ENCODE measurements at regions not wholly inside any gene's neighbourhood (a gene's known extent, or its start where the extent isn't known, plus 50 kb on each side); places are given as distances from the start of the nearest gene placed in this dataset.

GRCh38 chr6:101312652-101313051, 80.9 kb upstream of the GRIK2 start (continued):
- TF ChIP-seq REST (IDR thresholded peaks at IDR 0.05; ENCODE audit: unreplicated experiment) (no peak), ZNF114 (CRISPR knock-in tag; IDR thresholded peaks at IDR 0.05) (no peak), JUNB (IDR thresholded peaks at IDR 0.05; ENCODE audit: unreplicated experiment) (no peak), EZH2 (IDR thresholded peaks at IDR 0.05; ENCODE audit: low read depth, unreplicated experiment) (no peak)

GRCh38 chr6:101322921-101323320, 70.6 kb upstream of the GRIK2 start:
- Histone ChIP-seq H4K20me1 (replicated peaks; ENCODE audit: insufficient read depth) (no peaks in the 10 kb centered on the region), H3K9me2 (ENCODE audit: insufficient read depth) (no peaks in the 10 kb centered on the region), H3K79me2 (replicated peaks; ENCODE audit: insufficient read depth) (no peaks in the 10 kb centered on the region), H3K27ac (ENCODE audit: low read depth) (no peak overlapping the region), H3K4me3 (no peak overlapping the region), H3K36me3 (ENCODE audit: insufficient read depth) (no peaks in the 10 kb centered on the region), H3K4me2 (no peak overlapping the region), H3K27me3 (ENCODE audit: insufficient read depth) (no peaks in the 10 kb centered on the region), H3F3A (replicated peaks; ENCODE audit: low read depth) (no peaks in the 10 kb centered on the region), H2AFZ (no peak overlapping the region), H3K4me1 (ENCODE audit: insufficient read depth) (peaks cover 9% of the 10 kb centered on the region; the same call in 1 of the 2 replicates)
- no peak for ATAC-seq
- no peaks in the 10 kb centered on the region for H3K36me3 Mint-ChIP-seq (ENCODE audit: low read depth)
- no peaks in the 10 kb centered on the region for H3K9me3 Mint-ChIP-seq
- H3K4me1 Mint-ChIP-seq = peaks cover 6% of the 10 kb centered on the region; the same call in 2 of the 3 replicates
- H3K4me3 Mint-ChIP-seq = no peak overlapping the region
- H3K27me3 Mint-ChIP-seq (ENCODE audit: insufficient read depth, low read depth, poor library complexity) = no peaks in the 10 kb centered on the region
- DNase-seq (ENCODE audit: low spot score) = no peak
- H3K27ac Mint-ChIP-seq = no peak overlapping the region
- TF ChIP-seq REST (IDR thresholded peaks at IDR 0.05; ENCODE audit: unreplicated experiment) (no peak), NANOG (IDR thresholded peaks at IDR 0.05; ENCODE audit: borderline replicate concordance) (no peak), EZH2phosphoT487 (IDR thresholded peaks at IDR 0.05; ENCODE audit: unreplicated experiment) (no peak), CTCF (conservative IDR thresholded peaks at IDR 0.05; ENCODE audit: low read depth in 2 of 2) (no peak), ZNF331 (CRISPR knock-in tag; IDR thresholded peaks at IDR 0.05; ENCODE audit: low read depth) (no peak), CREB1 (CRISPR knock-in tag; IDR thresholded peaks at IDR 0.05; ENCODE audit: low read depth) (no peak), POLR2AphosphoS5 (IDR thresholded peaks at IDR 0.05; ENCODE audit: low read depth) (no peak), ZNF114 (CRISPR knock-in tag; IDR thresholded peaks at IDR 0.05) (no peak), EZH2 (IDR thresholded peaks at IDR 0.05; ENCODE audit: low read depth, unreplicated experiment) (no peak), ETS1 (IDR thresholded peaks at IDR 0.05) (no peak), STAT1 (IDR thresholded peaks at IDR 0.05; ENCODE audit: unreplicated experiment) (no peak), JUNB (IDR thresholded peaks at IDR 0.05; ENCODE audit: unreplicated experiment) (no peak)
